Choroid plexus epithelial cell (primary cell): ENCODE measurements at regions not wholly inside any gene's neighbourhood (a gene's known extent, or its start where the extent isn't known, plus 50 kb on each side); places are given as distances from the start of the nearest gene placed in this dataset.
"Not testable (repeated sequence)": the region's sequence is repeated elsewhere in the genome, so short reads cannot be mapped to it uniquely, and the experiment has no call there.

Experiments
- DNase-seq: peaks from one replicate; pipeline ENCODE4 v3.0.0-alpha.2; 2010; ENCODE audit warnings: low read depth
- H3K4me3 ChIP-seq: 2 replicates; pipeline ENCODE4 v1.5.1; 2011; ENCODE audit warnings: low read depth, mild to moderate bottlenecking, control low read depth, low read length, moderate library complexity
- TF ChIP-seq, protein P1 (sequence below): conservative IDR thresholded peaks from 2 replicates; pipeline ENCODE4 v1.5.1; 2011; ENCODE audit warnings: low read depth, mild to moderate bottlenecking, control low read depth, inconsistent platforms, low read length, moderate library complexity

DNA sequence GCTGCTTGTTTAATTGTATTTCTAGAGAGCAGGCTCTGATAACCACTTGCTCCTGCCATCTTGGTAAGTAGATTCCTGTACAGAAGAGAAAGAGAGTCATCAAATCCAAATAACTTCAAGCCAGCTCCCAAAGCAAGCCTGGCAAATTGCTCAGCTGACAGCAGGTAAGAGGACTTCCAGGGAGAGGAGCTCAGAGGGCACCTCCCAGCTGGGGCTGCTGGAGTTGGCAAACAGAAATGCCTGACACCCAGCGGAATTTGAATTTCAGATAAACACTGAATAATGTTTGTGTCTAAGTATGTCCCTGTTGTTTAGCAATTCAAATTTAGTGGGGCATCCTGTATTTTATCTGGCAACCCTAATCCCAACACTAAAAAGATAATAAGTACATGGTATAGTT, 86.2 kb downstream of the MYL12B start:
- H3K4me3 ChIP-seq, result no peak overlapping the region
- DNase-seq, result no peak
- TF ChIP-seq, protein P1, sequence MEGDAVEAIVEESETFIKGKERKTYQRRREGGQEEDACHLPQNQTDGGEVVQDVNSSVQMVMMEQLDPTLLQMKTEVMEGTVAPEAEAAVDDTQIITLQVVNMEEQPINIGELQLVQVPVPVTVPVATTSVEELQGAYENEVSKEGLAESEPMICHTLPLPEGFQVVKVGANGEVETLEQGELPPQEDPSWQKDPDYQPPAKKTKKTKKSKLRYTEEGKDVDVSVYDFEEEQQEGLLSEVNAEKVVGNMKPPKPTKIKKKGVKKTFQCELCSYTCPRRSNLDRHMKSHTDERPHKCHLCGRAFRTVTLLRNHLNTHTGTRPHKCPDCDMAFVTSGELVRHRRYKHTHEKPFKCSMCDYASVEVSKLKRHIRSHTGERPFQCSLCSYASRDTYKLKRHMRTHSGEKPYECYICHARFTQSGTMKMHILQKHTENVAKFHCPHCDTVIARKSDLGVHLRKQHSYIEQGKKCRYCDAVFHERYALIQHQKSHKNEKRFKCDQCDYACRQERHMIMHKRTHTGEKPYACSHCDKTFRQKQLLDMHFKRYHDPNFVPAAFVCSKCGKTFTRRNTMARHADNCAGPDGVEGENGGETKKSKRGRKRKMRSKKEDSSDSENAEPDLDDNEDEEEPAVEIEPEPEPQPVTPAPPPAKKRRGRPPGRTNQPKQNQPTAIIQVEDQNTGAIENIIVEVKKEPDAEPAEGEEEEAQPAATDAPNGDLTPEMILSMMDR, result no peak

DNA sequence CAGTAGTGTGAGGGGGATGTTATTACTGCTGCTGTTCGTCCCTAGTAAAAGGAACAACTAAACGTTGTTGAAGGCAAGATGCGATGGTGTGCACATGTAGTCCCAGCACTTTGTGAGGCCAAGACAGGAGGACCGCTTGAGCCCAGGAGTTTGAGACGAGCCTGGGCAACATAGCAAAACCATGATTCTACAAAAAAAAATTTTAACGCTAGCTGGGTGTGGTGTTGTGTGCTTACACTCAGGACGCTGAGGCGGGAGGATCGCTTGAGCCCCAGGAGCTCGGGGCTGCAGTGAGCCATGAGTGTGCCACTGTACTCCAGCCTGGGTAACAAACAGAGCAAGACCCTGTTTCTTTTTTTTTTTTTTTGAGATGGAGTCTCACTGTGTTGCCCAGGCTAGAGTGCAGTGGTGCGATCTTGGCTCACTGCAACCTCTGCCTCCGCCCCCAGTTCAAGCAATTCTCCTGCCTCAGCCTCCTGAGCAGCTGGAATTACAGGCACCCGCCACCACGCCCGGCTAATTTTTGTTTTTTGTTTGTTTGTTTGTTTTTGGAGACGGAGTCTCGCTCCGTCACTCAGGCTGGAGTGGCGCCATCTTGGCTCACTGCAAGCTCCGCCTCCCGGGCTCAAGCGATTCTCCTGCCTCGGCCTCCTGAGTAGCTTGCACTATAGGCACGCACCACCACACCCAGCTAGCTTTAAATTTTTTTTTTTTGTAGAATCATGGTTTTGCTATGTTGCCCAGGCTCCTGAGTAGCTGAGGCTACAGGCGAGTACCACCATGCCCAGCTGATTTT, 87.3 kb downstream of the MYL12B start:
- not testable (repeated sequence) for H3K4me3 ChIP-seq, DNase-seq

DNA sequence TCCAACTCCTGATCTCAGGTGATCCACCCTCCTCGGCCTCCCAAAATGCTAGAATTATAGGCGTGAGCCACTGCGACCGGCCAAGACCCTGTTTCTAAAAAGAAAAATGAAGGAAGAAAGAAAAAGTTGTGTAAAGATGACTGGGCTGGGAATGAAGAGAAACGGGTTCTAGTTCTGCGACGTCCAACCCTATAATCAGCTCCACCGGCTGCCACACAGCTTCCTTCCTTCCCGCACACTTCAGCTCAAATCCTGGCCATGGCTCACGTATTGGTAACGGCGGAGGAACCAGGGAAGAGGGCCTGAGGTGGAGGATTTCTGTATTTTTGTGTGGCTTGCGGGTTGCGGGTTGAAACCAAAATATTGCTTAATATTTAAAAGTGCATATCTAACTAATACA, 88.1 kb downstream of the MYL12B start:
- H3K4me3 ChIP-seq, result no peak overlapping the region
- DNase-seq, result no peak
- TF ChIP-seq, protein P1, result no peak

DNA sequence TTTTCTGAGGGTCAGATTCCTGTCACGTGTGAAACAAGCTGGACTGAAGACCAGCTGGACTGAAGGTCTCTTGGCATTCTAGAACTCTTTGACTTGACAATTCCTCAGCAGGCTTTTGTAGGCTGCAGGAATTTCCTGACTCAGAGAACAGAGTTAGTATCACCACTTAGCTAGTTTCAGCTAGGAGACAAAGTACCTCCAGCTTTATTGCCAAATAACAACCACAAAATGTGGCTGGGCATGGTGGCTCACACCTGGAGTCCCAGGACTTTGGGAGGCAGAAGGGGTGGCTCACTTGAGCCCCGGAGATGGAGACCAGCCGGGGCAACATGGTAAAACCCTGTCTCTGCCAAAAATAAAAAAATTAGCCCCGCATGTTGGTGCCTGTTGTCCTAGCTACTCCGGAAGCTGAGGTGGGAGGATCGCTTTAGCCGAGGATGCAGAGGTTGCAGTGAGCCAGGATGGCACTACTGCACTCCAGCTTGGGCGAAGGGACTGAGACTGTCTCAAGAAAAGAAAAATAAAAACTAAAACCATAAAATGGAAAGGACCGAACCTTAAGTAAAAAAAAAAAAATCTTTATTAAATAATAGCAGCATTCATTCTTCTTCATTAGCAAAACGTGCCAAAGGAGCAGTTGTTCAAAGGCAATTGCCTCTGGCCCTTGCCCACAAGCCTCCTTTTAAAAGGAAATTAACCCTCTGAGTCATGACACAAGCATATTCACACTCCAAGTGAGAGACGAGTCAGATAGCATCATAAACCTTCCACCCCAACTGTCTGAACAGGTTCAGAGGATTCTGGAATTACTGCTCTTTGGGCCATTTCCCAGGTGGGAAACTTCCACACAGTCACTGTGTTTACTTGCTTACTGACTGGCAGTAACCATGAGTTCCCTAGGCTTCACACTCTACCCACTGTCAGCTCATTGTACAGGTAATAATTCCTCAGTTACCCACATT, 88.9 kb downstream of the MYL12B start:
- H3K4me3 ChIP-seq, result no peak overlapping the region
- peak; percentile 53 for DNase-seq
- TF ChIP-seq, protein P1, result no peak

DNA sequence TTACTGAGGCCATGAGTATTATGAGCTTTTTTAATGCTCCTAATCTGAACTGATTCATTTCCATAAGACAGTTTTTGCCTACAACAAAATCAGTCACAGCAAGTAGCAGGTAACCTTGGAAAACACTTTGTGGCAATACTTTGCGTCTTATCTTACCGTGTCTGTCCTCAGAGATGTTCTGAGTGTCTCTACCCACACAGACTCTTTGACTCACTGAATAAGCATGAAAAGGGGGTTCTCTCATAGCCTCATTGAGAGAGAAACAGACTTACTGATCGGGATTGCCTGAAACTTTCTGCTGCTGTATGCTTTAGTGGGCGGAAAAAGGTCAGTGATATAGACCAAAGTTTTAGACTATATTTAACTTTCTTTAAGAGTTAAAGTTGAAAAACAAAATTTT, 92.6 kb downstream of the MYL12B start:
- H3K4me3 ChIP-seq, result no peak overlapping the region
- peak; percentile 27 for DNase-seq
- TF ChIP-seq, protein P1, result no peak

DNA sequence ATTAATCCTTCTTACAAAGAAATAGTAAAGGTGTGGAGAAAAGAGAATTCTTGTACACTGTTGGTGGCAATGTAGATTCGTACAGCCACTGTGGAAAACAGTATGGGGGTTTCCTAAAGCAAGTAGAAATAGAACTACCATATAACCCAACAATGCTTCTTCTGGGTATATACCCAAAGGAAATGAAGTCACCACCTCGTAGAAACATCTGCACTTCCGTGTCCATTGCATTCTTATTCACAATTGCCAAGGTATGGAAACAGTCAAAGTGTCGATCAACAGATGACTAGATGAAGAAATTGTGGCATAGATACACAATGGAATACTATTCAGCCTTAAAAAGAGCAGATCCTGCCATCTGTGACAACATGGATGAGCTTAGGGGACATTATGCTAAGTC, 93.4 kb upstream of the TGIF1 start:
- TF ChIP-seq, protein P1, result no peak
- no peak for DNase-seq
- no peak overlapping the region for H3K4me3 ChIP-seq

DNA sequence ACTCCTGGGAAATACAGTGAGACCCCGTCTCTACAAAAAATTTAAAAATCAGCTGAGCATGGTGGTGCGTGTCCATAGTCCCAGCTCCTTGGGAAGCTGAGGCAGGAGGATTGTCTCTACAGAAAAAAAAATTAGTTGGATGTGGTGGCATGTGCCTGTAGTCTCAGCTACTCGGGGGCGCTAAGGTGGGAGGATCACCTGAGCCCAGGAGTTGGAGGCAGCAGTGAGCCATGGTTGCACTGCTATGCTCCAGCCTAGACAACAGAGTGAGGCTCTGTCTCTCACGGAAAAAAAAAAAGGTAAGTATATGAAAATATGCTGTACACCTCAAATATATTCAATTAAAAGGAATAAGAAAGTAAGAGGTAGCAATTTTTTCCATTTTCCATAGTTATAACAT, 92.5 kb upstream of the TGIF1 start:
- no peak overlapping the region for H3K4me3 ChIP-seq
- no peak for DNase-seq
- TF ChIP-seq, protein P1, result no peak
